22Rv1 (cell line): ENCODE measurements at regions not wholly inside any gene's neighbourhood (a gene's known extent, or its start where the extent isn't known, plus 50 kb on each side); places are given as distances from the start of the nearest gene placed in this dataset.

ENCODE experiments used
- CTCF ChIP-seq: fragments of 450-650 bp; IDR thresholded peaks from 2 replicates; pipeline ENCODE4 v1.5.1; 2017; ENCODE audit warnings: mild to moderate bottlenecking
- ZFX ChIP-seq: fragments of 450-650 bp; IDR thresholded peaks from 2 replicates; pipeline ENCODE4 v1.6.1; 2017; ENCODE audit warnings: antibody characterized with exemption, borderline replicate concordance

- TF ChIP-seq CTCF (no peak), ZFX (no peak)
Observed at GRCh38 chr5:175242207-175242606, 201.8 kb downstream of the DRD1 start.
